ENCODE measurements at regions not wholly inside any gene's neighbourhood (a gene's known extent, or its start where the extent isn't known, plus 50 kb on each side); places are given as distances from the start of the nearest gene placed in this dataset.

DNA sequence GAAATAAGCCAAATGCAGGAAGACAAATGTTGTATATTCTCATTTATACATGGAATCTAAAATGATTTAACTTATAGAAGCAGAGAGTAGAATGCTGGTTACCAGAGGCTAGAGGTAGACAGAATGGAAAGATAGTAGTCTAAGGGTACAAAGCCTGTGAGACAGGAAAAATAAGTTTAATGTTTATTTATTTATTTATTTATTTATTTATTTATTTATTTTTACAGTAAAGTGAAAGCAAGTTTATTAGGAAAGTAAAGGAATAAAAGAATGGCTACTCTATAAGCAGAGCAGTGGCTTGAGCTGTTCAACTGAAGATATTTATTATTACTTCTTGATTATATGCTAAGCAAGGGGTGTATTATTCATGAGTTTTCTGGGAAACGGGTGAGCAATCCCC lies 203.2 kb downstream of the LAS1L start:
- TF ChIP-seq POLR2AphosphoS5 (IDR thresholded peaks at IDR 0.05; ENCODE audit: borderline replicate concordance, low read depth, low read length) (no peak), EZH2 (IDR thresholded peaks at IDR 0.05) (no peak), FOXP2 (optimal IDR thresholded peaks at IDR 0.05; ENCODE audit: control extremely low read depth, extremely low read length, insufficient read depth) (no peak)

Measured in SK-N-MC (cell line).